ENCODE measurements at regions not wholly inside any gene's neighbourhood (a gene's known extent, or its start where the extent isn't known, plus 50 kb on each side); places are given as distances from the start of the nearest gene placed in this dataset.

DNA sequence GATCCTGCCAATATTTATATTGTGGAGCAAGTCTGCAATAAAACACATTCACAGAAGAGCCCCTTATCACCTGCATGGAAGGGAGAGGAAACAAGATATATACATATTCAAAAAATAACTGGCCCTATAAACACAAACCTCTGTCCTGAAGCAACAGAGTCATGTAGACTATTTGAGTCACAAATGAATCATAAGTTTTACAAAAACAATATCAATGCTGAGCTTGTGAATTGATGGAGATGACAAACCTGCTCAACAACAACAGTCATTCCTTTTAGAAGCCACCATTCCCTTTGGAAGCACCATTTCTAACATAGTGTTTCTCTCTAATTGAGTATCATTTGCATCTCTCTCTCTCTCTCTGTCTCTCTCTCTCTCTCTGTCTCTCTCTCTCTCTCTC is 313.9 kb downstream of the MID1IP1 start:
- H2AFZ ChIP-seq (ENCODE audit: low read depth): no peak overlapping the region
- no peak overlapping the region for H3K27ac ChIP-seq (ENCODE audit: low read depth in 2 of 2, low read length in 1 of 2)
- no peak for TF ChIP-seq NRF1 (IDR thresholded peaks at IDR 0.05; ENCODE audit: low read depth, low read length)
- TF ChIP-seq, protein P1, sequence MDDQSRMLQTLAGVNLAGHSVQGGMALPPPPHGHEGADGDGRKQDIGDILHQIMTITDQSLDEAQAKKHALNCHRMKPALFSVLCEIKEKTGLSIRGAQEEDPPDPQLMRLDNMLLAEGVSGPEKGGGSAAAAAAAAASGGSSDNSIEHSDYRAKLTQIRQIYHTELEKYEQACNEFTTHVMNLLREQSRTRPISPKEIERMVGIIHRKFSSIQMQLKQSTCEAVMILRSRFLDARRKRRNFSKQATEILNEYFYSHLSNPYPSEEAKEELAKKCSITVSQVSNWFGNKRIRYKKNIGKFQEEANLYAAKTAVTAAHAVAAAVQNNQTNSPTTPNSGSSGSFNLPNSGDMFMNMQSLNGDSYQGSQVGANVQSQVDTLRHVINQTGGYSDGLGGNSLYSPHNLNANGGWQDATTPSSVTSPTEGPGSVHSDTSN (IDR thresholded peaks at IDR 0.05): no peak
- TF ChIP-seq GATA2 (CRISPR knock-in tag; IDR thresholded peaks at IDR 0.05): no peak
- TF ChIP-seq, protein P2, sequence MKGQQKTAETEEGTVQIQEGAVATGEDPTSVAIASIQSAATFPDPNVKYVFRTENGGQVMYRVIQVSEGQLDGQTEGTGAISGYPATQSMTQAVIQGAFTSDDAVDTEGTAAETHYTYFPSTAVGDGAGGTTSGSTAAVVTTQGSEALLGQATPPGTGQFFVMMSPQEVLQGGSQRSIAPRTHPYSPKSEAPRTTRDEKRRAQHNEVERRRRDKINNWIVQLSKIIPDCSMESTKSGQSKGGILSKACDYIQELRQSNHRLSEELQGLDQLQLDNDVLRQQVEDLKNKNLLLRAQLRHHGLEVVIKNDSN (IDR thresholded peaks at IDR 0.05; ENCODE audit: borderline replicate concordance, low read depth): no peak
- TF ChIP-seq, protein P3, sequence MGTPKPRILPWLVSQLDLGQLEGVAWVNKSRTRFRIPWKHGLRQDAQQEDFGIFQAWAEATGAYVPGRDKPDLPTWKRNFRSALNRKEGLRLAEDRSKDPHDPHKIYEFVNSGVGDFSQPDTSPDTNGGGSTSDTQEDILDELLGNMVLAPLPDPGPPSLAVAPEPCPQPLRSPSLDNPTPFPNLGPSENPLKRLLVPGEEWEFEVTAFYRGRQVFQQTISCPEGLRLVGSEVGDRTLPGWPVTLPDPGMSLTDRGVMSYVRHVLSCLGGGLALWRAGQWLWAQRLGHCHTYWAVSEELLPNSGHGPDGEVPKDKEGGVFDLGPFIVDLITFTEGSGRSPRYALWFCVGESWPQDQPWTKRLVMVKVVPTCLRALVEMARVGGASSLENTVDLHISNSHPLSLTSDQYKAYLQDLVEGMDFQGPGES (IDR thresholded peaks at IDR 0.05; ENCODE audit: low read depth, low read length): no peak
- no peak for TF ChIP-seq POLR2AphosphoS5 (IDR thresholded peaks at IDR 0.05; ENCODE audit: low read depth, low read length)
- TF ChIP-seq, protein P4, sequence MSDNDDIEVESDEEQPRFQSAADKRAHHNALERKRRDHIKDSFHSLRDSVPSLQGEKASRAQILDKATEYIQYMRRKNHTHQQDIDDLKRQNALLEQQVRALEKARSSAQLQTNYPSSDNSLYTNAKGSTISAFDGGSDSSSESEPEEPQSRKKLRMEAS (IDR thresholded peaks at IDR 0.05; ENCODE audit: low read depth): no peak
- H3K4me3 ChIP-seq (ENCODE audit: low read depth in 2 of 2, low read length in 1 of 2): no peak overlapping the region
- CTCF ChIA-PET: no interaction called here
- no peak for DNase-seq
- H3K9me3 ChIP-seq: no peaks in the 10 kb centered on the region
- POLR2A ChIA-PET: no interaction called here
- H3F3A ChIP-seq (replicated peaks; ENCODE audit: insufficient read depth): no peaks in the 10 kb centered on the region
- no peaks in the 10 kb centered on the region for H3K36me3 ChIP-seq (replicated peaks in 1 of 2; ENCODE audit: control insufficient read depth in 1 of 2, insufficient read depth in 2 of 2, low read length in 1 of 2)
- no peaks in the 10 kb centered on the region for H3K79me2 ChIP-seq (ENCODE audit: insufficient read depth)
- H3K4me1 ChIP-seq (ENCODE audit: control insufficient read depth in 1 of 2, insufficient read depth in 2 of 2, low read depth in 1 of 2, low read length in 1 of 2): no peaks in the 10 kb centered on the region
- H4K20me1 ChIP-seq (ENCODE audit: insufficient read depth): no peaks in the 10 kb centered on the region
- H3K27me3 ChIP-seq (ENCODE audit: insufficient read depth): no peaks in the 10 kb centered on the region
- H3K4me2 ChIP-seq: no peak overlapping the region
- no peak overlapping the region for H3K9ac ChIP-seq
- no peaks in the 10 kb centered on the region for H3K9me2 ChIP-seq

DNA sequence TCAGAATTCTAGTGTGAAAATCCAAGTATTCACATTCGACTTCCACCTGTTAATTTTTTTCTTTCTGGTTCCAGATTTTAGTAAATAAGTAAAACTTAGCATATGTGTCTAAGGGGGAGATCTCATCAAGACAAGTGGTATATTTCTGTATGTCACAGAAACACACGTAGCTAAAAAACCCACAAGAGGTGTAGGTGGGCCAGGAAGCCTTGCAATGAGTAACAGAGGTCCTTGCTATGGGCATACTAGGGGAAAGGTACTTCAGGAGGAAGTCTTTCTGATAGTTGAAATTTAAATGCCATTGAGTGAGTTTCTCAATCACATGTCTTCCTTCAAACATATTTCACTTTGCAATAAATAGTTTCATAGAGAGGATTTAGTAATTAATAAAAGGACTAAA is 315.8 kb downstream of the MID1IP1 start:
- Histone ChIP-seq H3F3A (replicated peaks; ENCODE audit: insufficient read depth) (no peaks in the 10 kb centered on the region), H3K36me3 (replicated peaks in 1 of 2; ENCODE audit: control insufficient read depth in 1 of 2, insufficient read depth in 2 of 2, low read length in 1 of 2) (no peaks in the 10 kb centered on the region), H3K4me1 (ENCODE audit: control insufficient read depth in 1 of 2, insufficient read depth in 2 of 2, low read depth in 1 of 2, low read length in 1 of 2) (no peaks in the 10 kb centered on the region), H3K9ac (no peak overlapping the region), H3K4me2 (no peak overlapping the region), H3K79me2 (ENCODE audit: insufficient read depth) (no peaks in the 10 kb centered on the region), H3K9me3 (no peaks in the 10 kb centered on the region), H2AFZ (ENCODE audit: low read depth) (no peak overlapping the region), H3K9me2 (no peaks in the 10 kb centered on the region), H3K4me3 (ENCODE audit: low read depth in 2 of 2, low read length in 1 of 2) (no peak overlapping the region), H4K20me1 (ENCODE audit: insufficient read depth) (no peaks in the 10 kb centered on the region), H3K27ac (ENCODE audit: low read depth in 2 of 2, low read length in 1 of 2) (no peak overlapping the region), H3K27me3 (ENCODE audit: insufficient read depth) (0 out of 2 replicates have a peak, but pooled peaks cover 5% of the 10 kb centered on the region)
- WGBS (ENCODE audit: low lambda C conversion rate): 2% methylated on average over 2 of the region's 2 CpGs
- POLR2A ChIA-PET: no interaction called here
- TF ChIP-seq FOSL2 (IDR thresholded peaks at IDR 0.05; ENCODE audit: borderline replicate concordance, low read depth) (no peak), NFIC (IDR thresholded peaks at IDR 0.05; ENCODE audit: borderline replicate concordance) (no peak), YY1 (IDR thresholded peaks at IDR 0.05; ENCODE audit: low read depth) (no peak), FOXJ3 (CRISPR knock-in tag; IDR thresholded peaks at IDR 0.05) (no peak)
- CTCF ChIA-PET: no interaction called here
- no peak for DNase-seq
